Endodermal cell (in vitro differentiated cells): ENCODE measurements at regions not wholly inside any gene's neighbourhood (a gene's known extent, or its start where the extent isn't known, plus 50 kb on each side); places are given as distances from the start of the nearest gene placed in this dataset.

Experiments used
- DNase-seq: peaks from one replicate; pipeline ENCODE4 v3.0.0-alpha.2; 2017
- H3K27ac ChIP-seq: 2 replicates; pipeline ENCODE4 v1.5.1; 2013; ENCODE audit warnings: mild to moderate bottlenecking, low read depth, low read length, moderate library complexity
- H3K27me3 ChIP-seq: 2 replicates; pipeline ENCODE4 v1.6.1; 2013; ENCODE audit warnings: mild to moderate bottlenecking, low read length, moderate library complexity; ENCODE audit not compliant: insufficient read depth, control insufficient read depth, poor library complexity, severe bottlenecking
- H3K36me3 ChIP-seq: 2 replicates; pipeline ENCODE4 v1.7.0; 2013; ENCODE audit warnings: mild to moderate bottlenecking, low read length, moderate library complexity; ENCODE audit not compliant: control insufficient read depth, insufficient read depth
- H3K4me1 ChIP-seq: one replicate; pipeline ENCODE4 v1.7.0; 2013; ENCODE audit warnings: low read length; ENCODE audit not compliant: control insufficient read depth, insufficient read depth
- H3K4me3 ChIP-seq: 2 replicates; pipeline ENCODE4 v1.5.1; 2013; ENCODE audit warnings: mild to moderate bottlenecking, low read length, moderate library complexity
- H3K9ac ChIP-seq: 2 replicates; pipeline ENCODE4 v1.6.1; 2013; ENCODE audit warnings: mild to moderate bottlenecking, low read length, moderate library complexity; ENCODE audit not compliant: poor library complexity, severe bottlenecking; ENCODE audit errors: extremely low read depth
- H3K9me3 ChIP-seq: 2 replicates; pipeline ENCODE4 v1.6.1; 2013; ENCODE audit warnings: mild to moderate bottlenecking, low read length, moderate library complexity; ENCODE audit not compliant: control insufficient read depth
- H3K27ac Mint-ChIP-seq: 2 replicates; pipeline ENCODE4 v1.8.0; 2020; ENCODE audit warnings: mixed read lengths
- H3K27me3 Mint-ChIP-seq: 2 replicates; pipeline ENCODE4 v1.8.0; 2021; ENCODE audit warnings: mild to moderate bottlenecking, mixed read lengths; ENCODE audit not compliant: insufficient read depth
- H3K36me3 Mint-ChIP-seq: 2 replicates; pipeline ENCODE4 v1.8.0; 2020; ENCODE audit warnings: low read depth, mixed read lengths
- H3K4me1 Mint-ChIP-seq: 2 replicates; pipeline ENCODE4 v1.8.0; 2020; ENCODE audit warnings: mixed read lengths
- H3K4me3 Mint-ChIP-seq: 2 replicates; pipeline ENCODE4 v1.8.0; 2020; ENCODE audit warnings: mild to moderate bottlenecking, moderate library complexity, mixed read lengths
- H3K9me3 Mint-ChIP-seq: 2 replicates; pipeline ENCODE4 v1.8.0; 2020; ENCODE audit warnings: mild to moderate bottlenecking, mixed read lengths
- CTCF ChIP-seq: fragments of 200-600 bp; sonication (generic); conservative IDR thresholded peaks from 2 replicates; pipeline ENCODE4 v1.5.0; 2021; ENCODE audit warnings: antibody characterized with exemption, mild to moderate bottlenecking
- WGBS, 2 experiments: methylation state at CpG; one replicate each; pipeline versions ENCODE4 v1.1.5 to v1.1.7; 2013; ENCODE audit warnings: missing lambda C conversion rate in 2 of 2, mixed read lengths in 1 of 2; ENCODE audit not compliant: insufficient coverage in 1 of 2, insufficient read length in 1 of 2; 5-methylcytosine and 5-hydroxymethylcytosine counted together

- DNase-seq = no peak
- peaks cover 90% of the 10 kb centered on the region for H3K9me3 ChIP-seq
- Mint-ChIP-seq H3K27me3 (no peaks in the 10 kb centered on the region), H3K27ac (no peak overlapping the region), H3K4me1 (no peaks in the 10 kb centered on the region), H3K4me3 (no peak overlapping the region), H3K36me3 (no peaks in the 10 kb centered on the region), H3K9me3 (peaks cover 96% of the 10 kb centered on the region)
- no peak overlapping the region for H3K9ac ChIP-seq
- no peaks in the 10 kb centered on the region for H3K27me3 ChIP-seq
- 72 to 83% methylated on average over 2 of the region's 2 CpGs for WGBS, 2 experiments
- no peaks in the 10 kb centered on the region for H3K4me1 ChIP-seq
- H3K4me3 ChIP-seq = no peak overlapping the region
- H3K27ac ChIP-seq = no peak overlapping the region
- TF ChIP-seq CTCF = no peak
- H3K36me3 ChIP-seq = no peaks in the 10 kb centered on the region
Observed at GRCh38 chr16:35559911-35560636, 2100.7 kb downstream of the TP53TG3F start.

GRCh38 chr16:35560637-35560984 is 2101.2 kb downstream of the TP53TG3F start:
- WGBS, 2 experiments = 70 to 81% methylated on average over 6 of the region's 6 CpGs
- Mint-ChIP-seq H3K27me3 (no peaks in the 10 kb centered on the region), H3K4me1 (no peaks in the 10 kb centered on the region), H3K9me3 (peaks cover 97% of the 10 kb centered on the region), H3K36me3 (no peaks in the 10 kb centered on the region), H3K27ac (no peak overlapping the region), H3K4me3 (no peak overlapping the region)
- DNase-seq = no peak
- H3K4me3 ChIP-seq = no peak overlapping the region
- H3K9ac ChIP-seq = no peak overlapping the region
- no peaks in the 10 kb centered on the region for H3K27me3 ChIP-seq
- H3K9me3 ChIP-seq = peaks cover 90% of the 10 kb centered on the region
- no peak for TF ChIP-seq CTCF
- H3K36me3 ChIP-seq = no peaks in the 10 kb centered on the region
- H3K4me1 ChIP-seq = no peaks in the 10 kb centered on the region
- no peak overlapping the region for H3K27ac ChIP-seq

GRCh38 chr16:35561346-35561745 is 2101.9 kb downstream of the TP53TG3F start:
- Histone ChIP-seq H3K4me1 (no peaks in the 10 kb centered on the region), H3K4me3 (no peak overlapping the region), H3K27ac (no peak overlapping the region), H3K36me3 (no peaks in the 10 kb centered on the region), H3K9me3 (peaks cover 89% of the 10 kb centered on the region), H3K27me3 (no peaks in the 10 kb centered on the region), H3K9ac (no peak overlapping the region)
- no peaks in the 10 kb centered on the region for H3K4me1 Mint-ChIP-seq
- DNase-seq = no peak
- TF ChIP-seq CTCF = no peak
- no peak overlapping the region for H3K4me3 Mint-ChIP-seq
- H3K36me3 Mint-ChIP-seq = no peaks in the 10 kb centered on the region
- H3K27ac Mint-ChIP-seq = no peak overlapping the region
- no peaks in the 10 kb centered on the region for H3K27me3 Mint-ChIP-seq
- H3K9me3 Mint-ChIP-seq = peaks cover 97% of the 10 kb centered on the region
